T-helper 2 cell treated with Interferon-gamma antibody and Interleukin-4, amounts not matched to agents 5 μg/mL and 100 μg/mL, for 36 hours (primary cell): ENCODE measurements at regions not wholly inside any gene's neighbourhood (a gene's known extent, or its start where the extent isn't known, plus 50 kb on each side); places are given as distances from the start of the nearest gene placed in this dataset.
"Not testable (repeated sequence)": the region's sequence is repeated elsewhere in the genome, so short reads cannot be mapped to it uniquely, and the experiment has no call there.

Source experiments
- DNase-seq: peaks from one replicate; pipeline ENCODE4 v3.0.0; 2021; ENCODE audit warnings: low spot score
- H3K27ac Mint-ChIP-seq: one replicate; pipeline ENCODE4 v1.8.0; 2021; ENCODE audit warnings: mild to moderate bottlenecking, mixed read lengths
- H3K27me3 Mint-ChIP-seq: one replicate; pipeline ENCODE4 v1.8.0; 2021; ENCODE audit warnings: low read depth, mixed read lengths
- H3K36me3 Mint-ChIP-seq: one replicate; pipeline ENCODE4 v1.8.0; 2021; ENCODE audit warnings: low read depth, mixed read lengths
- H3K4me1 Mint-ChIP-seq: one replicate; pipeline ENCODE4 v1.8.0; 2021; ENCODE audit warnings: low read depth, mixed read lengths
- H3K4me3 Mint-ChIP-seq: one replicate; pipeline ENCODE4 v1.8.0; 2022; ENCODE audit warnings: mild to moderate bottlenecking, moderate library complexity, mixed read lengths
- H3K9me3 Mint-ChIP-seq: one replicate; pipeline ENCODE4 v1.8.0; 2021; ENCODE audit warnings: mixed read lengths

GRCh38 chr4:188960411-188961093, 821.3 kb downstream of the TRIML1 start:
- H3K36me3 Mint-ChIP-seq: no peaks in the 10 kb centered on the region
- no peak for DNase-seq
- H3K4me1 Mint-ChIP-seq: no peaks in the 10 kb centered on the region
- no peak overlapping the region for H3K27ac Mint-ChIP-seq
- no peaks in the 10 kb centered on the region for H3K27me3 Mint-ChIP-seq
- H3K4me3 Mint-ChIP-seq: no peak overlapping the region
- H3K9me3 Mint-ChIP-seq: peaks cover 47% of the 10 kb centered on the region

- DNase-seq: no peak
- no peaks in the 10 kb centered on the region for H3K4me1 Mint-ChIP-seq
- H3K27ac Mint-ChIP-seq: no peak overlapping the region
- H3K27me3 Mint-ChIP-seq: no peaks in the 10 kb centered on the region
- peaks cover 16% of the 10 kb centered on the region for H3K9me3 Mint-ChIP-seq
- no peaks in the 10 kb centered on the region for H3K36me3 Mint-ChIP-seq
- no peak overlapping the region for H3K4me3 Mint-ChIP-seq
These were observed 831.9 kb downstream of the TRIML1 start for GRCh38 chr4:188971125-188971524.

GRCh38 chr4:188975271-188975670, 836.0 kb downstream of the TRIML1 start:
- Mint-ChIP-seq H3K27me3 (no peaks in the 10 kb centered on the region), H3K4me3 (no peak overlapping the region), H3K9me3 (peaks cover 10% of the 10 kb centered on the region), H3K4me1 (no peaks in the 10 kb centered on the region), H3K36me3 (no peaks in the 10 kb centered on the region), H3K27ac (no peak overlapping the region)
- DNase-seq: no peak

GRCh38 chr4:188976644-188977115, 837.4 kb downstream of the TRIML1 start:
- no peaks in the 10 kb centered on the region for H3K36me3 Mint-ChIP-seq
- no peaks in the 10 kb centered on the region for H3K4me1 Mint-ChIP-seq
- DNase-seq: no peak
- H3K9me3 Mint-ChIP-seq: peaks cover 9% of the 10 kb centered on the region
- no peaks in the 10 kb centered on the region for H3K27me3 Mint-ChIP-seq
- no peak overlapping the region for H3K4me3 Mint-ChIP-seq
- H3K27ac Mint-ChIP-seq: no peak overlapping the region

- not testable (repeated sequence) for H3K36me3 Mint-ChIP-seq, H3K4me1 Mint-ChIP-seq, H3K27me3 Mint-ChIP-seq, H3K4me3 Mint-ChIP-seq, DNase-seq, H3K9me3 Mint-ChIP-seq, H3K27ac Mint-ChIP-seq
These were observed 838.0 kb downstream of the TRIML1 start for GRCh38 chr4:188977232-188977631.

- Mint-ChIP-seq H3K4me1 (no peaks in the 10 kb centered on the region), H3K4me3 (no peak overlapping the region), H3K27ac (no peak overlapping the region), H3K9me3 (peaks cover 27% of the 10 kb centered on the region), H3K27me3 (no peaks in the 10 kb centered on the region), H3K36me3 (no peaks in the 10 kb centered on the region)
- no peak for DNase-seq
These were observed 845.3 kb downstream of the TRIML1 start for GRCh38 chr4:188984518-188984917.

- Mint-ChIP-seq H3K4me3 (no peak overlapping the region), H3K9me3 (peaks cover 29% of the 10 kb centered on the region), H3K27ac (no peak overlapping the region), H3K27me3 (no peaks in the 10 kb centered on the region), H3K36me3 (no peaks in the 10 kb centered on the region), H3K4me1 (no peaks in the 10 kb centered on the region)
- no peak for DNase-seq
These were observed 847.0 kb downstream of the TRIML1 start for GRCh38 chr4:188986271-188986689.

- no peak overlapping the region for H3K4me3 Mint-ChIP-seq
- no peak overlapping the region for H3K27ac Mint-ChIP-seq
- H3K4me1 Mint-ChIP-seq: no peaks in the 10 kb centered on the region
- DNase-seq: no peak
- H3K36me3 Mint-ChIP-seq: no peaks in the 10 kb centered on the region
- peaks cover 23% of the 10 kb centered on the region for H3K9me3 Mint-ChIP-seq
- no peaks in the 10 kb centered on the region for H3K27me3 Mint-ChIP-seq
These were observed 847.8 kb downstream of the TRIML1 start for GRCh38 chr4:188987011-188987410.

GRCh38 chr4:188988131-188988530, 848.9 kb downstream of the TRIML1 start:
- no peak overlapping the region for H3K4me3 Mint-ChIP-seq
- H3K27me3 Mint-ChIP-seq: no peaks in the 10 kb centered on the region
- no peaks in the 10 kb centered on the region for H3K36me3 Mint-ChIP-seq
- no peak for DNase-seq
- H3K27ac Mint-ChIP-seq: no peak overlapping the region
- H3K9me3 Mint-ChIP-seq: peaks cover 28% of the 10 kb centered on the region
- no peaks in the 10 kb centered on the region for H3K4me1 Mint-ChIP-seq

- Mint-ChIP-seq H3K36me3 (no peaks in the 10 kb centered on the region), H3K9me3 (peaks cover 30% of the 10 kb centered on the region), H3K4me1 (no peaks in the 10 kb centered on the region), H3K27me3 (no peaks in the 10 kb centered on the region), H3K4me3 (no peak overlapping the region), H3K27ac (no peak overlapping the region)
- DNase-seq: no peak
These were observed 850.1 kb downstream of the TRIML1 start for GRCh38 chr4:188989371-188989770.

GRCh38 chr4:188992706-188993105, 853.5 kb downstream of the TRIML1 start:
- Mint-ChIP-seq H3K4me1 (no peaks in the 10 kb centered on the region), H3K27me3 (no peaks in the 10 kb centered on the region), H3K36me3 (no peaks in the 10 kb centered on the region), H3K9me3 (peaks cover 31% of the 10 kb centered on the region), H3K4me3 (no peak overlapping the region), H3K27ac (no peak overlapping the region)
- DNase-seq: no peak

- Mint-ChIP-seq H3K27me3 (no peaks in the 10 kb centered on the region), H3K27ac (no peak overlapping the region), H3K4me3 (no peak overlapping the region), H3K4me1 (no peaks in the 10 kb centered on the region), H3K9me3 (peaks cover 30% of the 10 kb centered on the region), H3K36me3 (no peaks in the 10 kb centered on the region)
- DNase-seq: no peak
These were observed 854.6 kb downstream of the TRIML1 start for GRCh38 chr4:188993871-188994270.

- Mint-ChIP-seq H3K4me3 (no peak overlapping the region), H3K27me3 (no peaks in the 10 kb centered on the region), H3K27ac (no peak overlapping the region), H3K36me3 (no peaks in the 10 kb centered on the region), H3K9me3 (peaks cover 41% of the 10 kb centered on the region), H3K4me1 (no peaks in the 10 kb centered on the region)
- no peak for DNase-seq
These were observed 862.2 kb downstream of the TRIML1 start for GRCh38 chr4:189001283-189001970.

GRCh38 chr4:189001971-189002450, 862.8 kb downstream of the TRIML1 start:
- H3K36me3 Mint-ChIP-seq: no peaks in the 10 kb centered on the region
- no peak for DNase-seq
- no peaks in the 10 kb centered on the region for H3K4me1 Mint-ChIP-seq
- H3K4me3 Mint-ChIP-seq: no peak overlapping the region
- no peak overlapping the region for H3K27ac Mint-ChIP-seq
- peaks cover 39% of the 10 kb centered on the region for H3K9me3 Mint-ChIP-seq
- H3K27me3 Mint-ChIP-seq: no peaks in the 10 kb centered on the region
